GM12892 (cell line): ENCODE measurements at regions not wholly inside any gene's neighbourhood (a gene's known extent, or its start where the extent isn't known, plus 50 kb on each side); places are given as distances from the start of the nearest gene placed in this dataset.

Source experiments
- POLR2A ChIP-seq: IDR thresholded peaks from 2 replicates; pipeline ENCODE4 v1.6.1; 2011; ENCODE audit warnings: low read depth, low read length, control low read depth
- TAF1 ChIP-seq: IDR thresholded peaks from 2 replicates; pipeline ENCODE4 v1.6.1; 2011; ENCODE audit warnings: low read depth, mild to moderate bottlenecking, control low read depth, low read length, borderline replicate concordance

- TF ChIP-seq TAF1 (no peak), POLR2A (no peak)
These were observed 290.8 kb upstream of the TANK start for GRCh38 chr2:160869411-160869810.
